NCI-H774 (cell line): ENCODE measurements at regions not wholly inside any gene's neighbourhood (a gene's known extent, or its start where the extent isn't known, plus 50 kb on each side); places are given as distances from the start of the nearest gene placed in this dataset.
"Not testable (repeated sequence)": the region's sequence is repeated elsewhere in the genome, so short reads cannot be mapped to it uniquely, and the experiment has no call there.

Experiments
- DNase-seq: peaks from one replicate; lab custom pipeline; 2025; lab: John Stamatoyannopoulos, UW

- no peak for DNase-seq
Observed at GRCh38 chr9:26240020-26240419, 561.8 kb upstream of the TUSC1 start.

GRCh38 chr9:26237256-26237655 is 559.0 kb upstream of the TUSC1 start:
- DNase-seq = no peak

GRCh38 chr9:26234865-26235264 is 556.6 kb upstream of the TUSC1 start:
- DNase-seq = no peak

GRCh38 chr9:26231391-26231790 is 553.1 kb upstream of the TUSC1 start:
- DNase-seq = no peak

GRCh38 chr9:26229324-26230054 is 551.2 kb upstream of the TUSC1 start:
- DNase-seq = no peak

- DNase-seq = no peak
Observed at GRCh38 chr9:26228273-26228672, 550.0 kb upstream of the TUSC1 start.

- DNase-seq = no peak
Observed at GRCh38 chr9:26221290-26221689, 543.0 kb upstream of the TUSC1 start.

- DNase-seq = no peak
Observed at GRCh38 chr9:26220367-26220766, 542.1 kb upstream of the TUSC1 start.

- no peak for DNase-seq
Observed at GRCh38 chr9:26219961-26220360, 541.7 kb upstream of the TUSC1 start.

GRCh38 chr9:26216702-26217101 is 538.5 kb upstream of the TUSC1 start:
- no peak for DNase-seq

- not testable (repeated sequence) for DNase-seq
Observed at GRCh38 chr9:26214713-26215444, 536.6 kb upstream of the TUSC1 start.

- no peak for DNase-seq
Observed at GRCh38 chr9:26210338-26210851, 532.2 kb upstream of the TUSC1 start.

- no peak for DNase-seq
Observed at GRCh38 chr9:26205261-26205660, 527.0 kb upstream of the TUSC1 start.

- DNase-seq = no peak
Observed at GRCh38 chr9:26193237-26193636, 515.0 kb upstream of the TUSC1 start.

GRCh38 chr9:26191711-26192110 is 513.5 kb upstream of the TUSC1 start:
- no peak for DNase-seq

- DNase-seq = no peak
Observed at GRCh38 chr9:26181836-26182235, 503.6 kb upstream of the TUSC1 start.

- no peak for DNase-seq
Observed at GRCh38 chr9:26176628-26177027, 498.4 kb upstream of the TUSC1 start.

GRCh38 chr9:26175264-26175663 is 497.0 kb upstream of the TUSC1 start:
- DNase-seq = no peak

- no peak for DNase-seq
Observed at GRCh38 chr9:26172301-26172700, 494.1 kb upstream of the TUSC1 start.

- DNase-seq = no peak
Observed at GRCh38 chr9:26171691-26172090, 493.4 kb upstream of the TUSC1 start.

- no peak for DNase-seq
Observed at GRCh38 chr9:26170190-26170589, 491.9 kb upstream of the TUSC1 start.

GRCh38 chr9:26169708-26170107 is 491.5 kb upstream of the TUSC1 start:
- DNase-seq = no peak

- DNase-seq = no peak
Observed at GRCh38 chr9:26166537-26166936, 488.3 kb upstream of the TUSC1 start.
